ENCODE measurements at regions not wholly inside any gene's neighbourhood (a gene's known extent, or its start where the extent isn't known, plus 50 kb on each side); places are given as distances from the start of the nearest gene placed in this dataset.

DNA sequence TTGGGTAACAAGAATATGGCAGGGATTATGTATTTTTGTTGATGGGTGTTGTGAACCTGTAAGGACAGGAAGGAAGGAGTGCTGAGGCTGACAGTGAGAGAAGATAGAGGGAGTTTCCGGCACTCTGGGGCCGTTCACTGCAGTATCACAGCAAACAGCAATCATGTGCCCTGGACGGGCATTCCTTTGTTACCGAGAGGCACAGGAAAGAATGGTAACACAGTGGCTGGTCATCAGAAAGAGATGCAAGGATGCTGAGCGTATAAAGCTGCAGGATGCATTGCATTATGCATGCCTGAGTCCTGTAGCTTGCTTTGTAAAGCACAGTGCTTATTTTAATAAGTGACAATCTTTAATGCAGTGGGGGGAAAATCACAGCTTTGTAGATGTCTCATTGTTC, 286.8 kb downstream of the RPS24 start:
- Mint-ChIP-seq H3K36me3 (ENCODE audit: insufficient read depth) (peaks cover 2% of the 10 kb centered on the region), H3K4me1 (peaks cover 5% of the 10 kb centered on the region), H3K9me3 (no peaks in the 10 kb centered on the region), H3K4me3 (no peak overlapping the region), H3K27me3 (no peaks in the 10 kb centered on the region), H3K27ac (ENCODE audit: low read depth) (no peak overlapping the region)
- DNase-seq (ENCODE audit: low spot score in 2 of 2) (peak in 1 of 2 donors; percentile 3), ATAC-seq (replicated peaks; ENCODE audit: extremely low read depth, poor library complexity, severe bottlenecking) (no peak)

DNA sequence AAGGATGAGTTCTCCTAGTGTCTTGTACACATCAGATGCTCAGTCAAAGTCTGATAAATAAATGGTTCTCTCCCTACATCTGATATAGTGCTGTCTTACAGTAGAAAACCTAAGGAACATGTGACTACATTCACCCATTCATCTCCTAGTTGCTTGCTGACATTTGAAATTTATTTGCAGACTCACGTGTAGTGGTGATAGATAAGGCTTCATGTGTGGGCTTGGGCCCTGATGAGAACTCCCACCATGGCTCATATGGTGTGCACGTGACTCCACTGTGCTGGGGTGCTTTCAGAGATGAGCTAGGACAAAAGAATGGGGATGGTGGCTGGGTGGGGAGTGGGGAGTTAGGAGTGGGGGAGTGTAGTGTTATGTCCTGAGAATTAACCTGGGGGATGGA, 287.3 kb downstream of the RPS24 start:
- Mint-ChIP-seq H3K4me1 (peaks cover 5% of the 10 kb centered on the region), H3K9me3 (peaks cover under 1% of the 10 kb centered on the region), H3K4me3 (no peak overlapping the region), H3K27me3 (no peaks in the 10 kb centered on the region), H3K27ac (ENCODE audit: low read depth) (no peak overlapping the region), H3K36me3 (ENCODE audit: insufficient read depth) (peaks cover 2% of the 10 kb centered on the region)
- peak in 1 of 2 donors; percentile 2 for DNase-seq (ENCODE audit: low spot score in 2 of 2)
- no peak for ATAC-seq (replicated peaks; ENCODE audit: extremely low read depth, poor library complexity, severe bottlenecking)

DNA sequence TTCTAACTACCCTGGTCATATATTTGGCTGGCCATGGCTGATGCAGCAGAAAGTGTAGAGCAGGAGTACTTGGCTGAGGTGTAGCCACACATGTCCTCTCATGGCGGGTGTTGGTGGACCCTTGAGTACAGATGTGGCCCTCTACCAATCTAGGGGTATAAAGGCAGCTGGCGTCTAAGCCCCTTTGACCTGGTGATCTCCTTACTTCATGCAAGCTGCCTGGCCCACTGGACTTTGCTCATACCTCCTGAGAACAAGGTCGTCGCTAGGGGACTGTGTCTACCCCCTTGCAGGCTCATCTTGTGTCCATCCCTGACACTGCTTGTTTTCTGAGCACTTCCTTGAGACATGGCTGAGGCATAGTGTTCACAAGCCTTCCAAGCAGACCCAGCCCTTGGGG, 287.8 kb downstream of the RPS24 start:
- H3K27ac Mint-ChIP-seq (ENCODE audit: low read depth) = no peak overlapping the region
- ATAC-seq (replicated peaks; ENCODE audit: extremely low read depth, poor library complexity, severe bottlenecking) = no peak

DNA sequence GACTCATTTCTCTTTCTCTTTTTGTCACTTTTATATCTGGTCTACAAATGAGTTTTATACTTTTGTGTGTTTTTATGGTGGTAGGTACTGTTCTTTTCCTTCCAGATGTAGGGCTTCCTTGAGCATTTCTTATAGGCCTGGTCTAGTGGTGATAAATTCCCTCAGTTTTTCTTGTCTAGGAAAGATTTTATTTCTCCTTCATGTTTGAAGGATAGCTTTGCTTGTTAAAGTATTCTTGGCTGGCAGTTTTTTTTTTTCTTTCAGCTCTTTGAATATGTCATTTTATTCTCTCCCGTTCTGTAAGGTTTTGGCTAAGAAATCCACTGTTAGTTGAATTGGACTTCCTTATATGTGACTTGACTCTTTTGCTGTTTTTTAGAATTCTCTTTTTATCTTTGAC, 292.7 kb downstream of the RPS24 start:
- ATAC-seq (replicated peaks; ENCODE audit: extremely low read depth, poor library complexity, severe bottlenecking) (no peak), DNase-seq (ENCODE audit: low spot score in 2 of 2) (no peak)
- Mint-ChIP-seq H3K4me3 (no peak overlapping the region), H3K27me3 (peaks cover 17% of the 10 kb centered on the region), H3K9me3 (peaks cover 18% of the 10 kb centered on the region), H3K4me1 (peaks cover 5% of the 10 kb centered on the region), H3K36me3 (ENCODE audit: insufficient read depth) (no peaks in the 10 kb centered on the region), H3K27ac (ENCODE audit: low read depth) (no peak overlapping the region)

More for the DNA sequence above, 287.8 kb downstream of the RPS24 start:
- peaks cover 6% of the 10 kb centered on the region for H3K9me3 Mint-ChIP-seq
- DNase-seq (ENCODE audit: low spot score in 2 of 2) = peak in 1 of 2 donors; percentile 6
- peaks cover 2% of the 10 kb centered on the region for H3K36me3 Mint-ChIP-seq (ENCODE audit: insufficient read depth)
- no peak overlapping the region for H3K4me3 Mint-ChIP-seq
- H3K4me1 Mint-ChIP-seq = peaks cover 5% of the 10 kb centered on the region
- H3K27me3 Mint-ChIP-seq = no peaks in the 10 kb centered on the region

DNA sequence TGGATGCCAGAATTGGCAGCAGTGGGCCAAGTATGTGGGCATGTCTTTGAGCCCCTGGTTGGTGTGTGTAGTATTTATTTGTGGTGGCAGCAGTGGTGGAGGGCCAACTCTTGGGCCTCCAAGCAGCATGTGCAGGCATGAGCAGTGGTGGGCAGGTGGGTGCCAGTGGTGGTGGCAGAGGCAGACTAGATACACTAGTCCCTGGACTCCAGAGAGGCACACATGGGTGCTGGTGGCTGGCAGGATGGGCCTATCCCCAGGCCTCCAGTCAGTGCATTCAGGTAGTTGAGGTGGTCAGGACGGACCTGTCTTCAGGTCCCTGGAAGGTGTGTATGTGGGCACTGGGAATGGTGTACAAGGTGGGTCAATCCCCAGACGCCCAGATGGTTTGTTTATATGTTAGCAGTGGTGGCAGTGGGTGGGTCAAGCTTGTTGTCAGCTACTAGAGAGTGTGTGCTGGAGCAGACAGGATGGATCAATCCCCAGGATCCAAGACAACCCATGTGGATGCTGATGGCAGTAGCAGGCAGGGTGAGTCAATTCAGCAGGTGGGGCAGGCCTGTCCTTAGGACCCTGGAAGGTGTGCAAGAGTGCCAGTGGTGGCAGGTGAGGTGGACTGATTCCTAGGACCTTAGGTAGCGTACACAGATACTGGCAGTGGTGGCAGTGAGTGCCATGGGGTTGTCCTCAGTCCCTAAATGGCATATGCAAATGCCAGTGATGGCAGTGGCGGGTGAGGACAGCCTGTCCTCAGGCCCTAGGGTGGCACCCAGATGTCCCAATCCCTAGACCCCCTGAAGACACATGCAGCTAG, 294.3 kb downstream of the RPS24 start:
- ATAC-seq (replicated peaks; ENCODE audit: extremely low read depth, poor library complexity, severe bottlenecking) (no peak), DNase-seq (ENCODE audit: low spot score in 2 of 2) (peak in 1 of 2 donors; percentile 2)
- Mint-ChIP-seq H3K36me3 (ENCODE audit: insufficient read depth) (no peaks in the 10 kb centered on the region), H3K9me3 (peaks cover 18% of the 10 kb centered on the region), H3K4me1 (peaks cover 5% of the 10 kb centered on the region), H3K27ac (ENCODE audit: low read depth) (no peak overlapping the region), H3K27me3 (peaks cover 33% of the 10 kb centered on the region), H3K4me3 (no peak overlapping the region)

DNA sequence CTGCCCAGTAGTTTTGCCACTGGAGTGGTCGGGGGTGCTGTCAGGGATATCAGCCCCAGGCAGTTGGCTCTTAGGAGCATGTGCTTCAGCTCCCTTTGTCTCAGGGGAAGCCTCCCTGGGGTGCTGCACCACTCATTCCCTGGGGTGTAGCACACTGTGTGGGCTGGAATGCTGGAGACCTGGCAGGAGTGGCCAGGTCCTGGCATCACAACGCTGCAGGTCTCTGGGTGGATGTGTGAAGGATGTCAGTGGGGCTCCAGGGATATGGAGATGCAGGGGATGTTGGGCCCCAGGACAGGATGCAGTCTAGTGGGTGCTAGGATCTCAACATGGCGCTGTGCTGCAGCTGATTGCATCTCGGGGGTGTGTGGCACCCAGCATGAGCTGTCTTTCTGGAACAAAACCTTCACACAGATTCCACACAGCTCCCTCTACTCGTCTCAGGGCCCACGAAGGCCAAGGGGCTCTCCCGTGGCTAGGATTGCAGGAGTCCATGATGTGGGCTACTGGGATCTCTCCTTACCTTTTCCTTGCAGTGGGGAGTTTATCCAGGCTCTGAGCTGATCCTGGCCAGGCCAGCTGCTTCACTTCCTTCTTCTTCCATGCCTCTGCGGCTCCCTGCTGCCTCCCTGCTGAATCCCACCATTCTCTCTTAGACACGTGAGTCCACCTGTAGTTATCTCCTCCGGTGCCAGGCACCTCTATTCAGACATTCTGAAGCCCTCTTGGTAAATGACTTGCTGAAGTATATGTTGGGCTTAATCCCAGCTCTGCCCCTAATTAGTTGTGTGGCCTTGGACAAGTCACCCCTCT, 295.1 kb downstream of the RPS24 start:
- H3K9me3 Mint-ChIP-seq = peaks cover 18% of the 10 kb centered on the region
- no peak overlapping the region for H3K4me3 Mint-ChIP-seq
- H3K27ac Mint-ChIP-seq (ENCODE audit: low read depth) = no peak overlapping the region
- H3K27me3 Mint-ChIP-seq = peaks cover 35% of the 10 kb centered on the region
- peak in 1 of 2 donors; percentile 9 for DNase-seq (ENCODE audit: low spot score in 2 of 2)
- H3K4me1 Mint-ChIP-seq = no peaks in the 10 kb centered on the region
- no peak for ATAC-seq (replicated peaks; ENCODE audit: extremely low read depth, poor library complexity, severe bottlenecking)
- H3K36me3 Mint-ChIP-seq (ENCODE audit: insufficient read depth) = no peaks in the 10 kb centered on the region

DNA sequence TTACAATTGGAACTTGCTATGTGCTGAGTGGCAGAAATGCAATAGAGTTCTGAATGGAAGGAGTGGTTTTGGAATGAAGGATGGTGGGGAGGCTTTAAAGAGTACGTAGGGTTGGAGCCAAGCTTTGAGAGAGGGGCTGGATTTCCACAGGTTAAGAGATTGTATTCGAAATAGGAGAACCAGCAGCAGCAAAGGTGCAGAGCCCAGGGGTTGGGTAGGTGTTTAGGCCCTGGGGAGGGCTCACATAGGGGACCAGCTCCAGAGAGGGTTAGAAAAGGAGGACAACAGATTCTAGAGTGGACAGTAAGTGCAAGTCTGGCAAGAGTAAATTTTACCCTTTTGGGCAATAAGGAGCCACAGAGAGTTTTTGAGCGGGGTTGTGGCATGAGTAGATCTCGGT, 297.2 kb downstream of the RPS24 start:
- no peaks in the 10 kb centered on the region for H3K36me3 Mint-ChIP-seq (ENCODE audit: insufficient read depth)
- DNase-seq (ENCODE audit: low spot score in 2 of 2) = peak in 1 of 2 donors; percentile 2
- H3K4me3 Mint-ChIP-seq = no peak overlapping the region
- H3K27me3 Mint-ChIP-seq = peaks cover 35% of the 10 kb centered on the region
- H3K4me1 Mint-ChIP-seq = no peaks in the 10 kb centered on the region
- H3K27ac Mint-ChIP-seq (ENCODE audit: low read depth) = no peak overlapping the region
- ATAC-seq (replicated peaks; ENCODE audit: extremely low read depth, poor library complexity, severe bottlenecking) = no peak
- peaks cover 18% of the 10 kb centered on the region for H3K9me3 Mint-ChIP-seq

DNA sequence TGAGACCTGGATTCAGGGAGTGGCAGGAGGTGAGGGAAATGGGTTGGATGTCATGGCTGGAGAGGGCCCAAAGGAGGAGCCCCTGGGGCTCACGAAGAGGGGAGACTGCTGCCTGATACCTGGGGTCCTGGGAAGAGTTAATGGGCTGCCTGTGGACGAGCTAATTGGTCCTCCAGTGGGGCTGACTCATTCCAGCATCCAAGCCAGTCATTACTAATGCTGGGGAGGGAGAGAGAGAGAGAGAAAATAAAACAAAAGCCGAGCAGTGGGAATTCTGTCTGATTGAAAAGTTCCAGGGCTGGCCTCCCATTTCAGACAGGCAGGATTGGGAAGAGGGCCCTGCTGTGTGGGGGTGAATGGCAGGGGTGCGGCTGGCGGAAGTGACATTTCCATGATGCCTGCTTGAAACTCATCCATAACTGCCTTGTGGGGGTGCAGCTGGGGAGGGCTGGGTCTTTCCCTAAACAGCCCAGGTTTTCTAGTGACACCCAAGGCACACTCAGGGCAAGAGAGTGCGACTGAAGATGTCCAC, 297.8 kb downstream of the RPS24 start:
- DNase-seq (ENCODE audit: low spot score in 2 of 2) (peak in 1 of 2 donors; percentile 7), ATAC-seq (replicated peaks; ENCODE audit: extremely low read depth, poor library complexity, severe bottlenecking) (no peak)
- no peak overlapping the region for H3K4me3 Mint-ChIP-seq
- H3K27ac Mint-ChIP-seq (ENCODE audit: low read depth) = no peak overlapping the region
- no peaks in the 10 kb centered on the region for H3K36me3 Mint-ChIP-seq (ENCODE audit: insufficient read depth)
- no peaks in the 10 kb centered on the region for H3K4me1 Mint-ChIP-seq
- peaks cover 12% of the 10 kb centered on the region for H3K9me3 Mint-ChIP-seq
- peaks cover 35% of the 10 kb centered on the region for H3K27me3 Mint-ChIP-seq

DNA sequence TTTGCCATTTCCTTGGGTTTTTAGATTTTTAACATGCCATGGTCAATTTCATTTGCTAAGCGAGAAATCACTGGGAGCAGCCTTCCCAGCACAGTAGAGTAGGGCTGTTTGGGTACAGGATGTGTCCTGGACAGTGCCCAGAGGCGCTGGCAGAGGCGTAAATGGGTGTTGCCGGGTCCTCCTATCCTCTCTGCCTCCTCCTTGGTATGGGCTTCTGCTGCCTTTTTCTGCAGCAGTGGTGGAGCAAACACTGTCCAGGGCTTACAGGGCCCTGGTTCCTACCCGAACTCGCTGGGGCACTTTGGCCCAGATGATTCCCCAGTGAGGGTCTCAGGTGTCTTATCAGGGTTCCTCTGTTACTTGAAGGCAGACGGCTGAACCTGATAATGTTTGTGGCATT, 298.3 kb downstream of the RPS24 start:
- no peaks in the 10 kb centered on the region for H3K36me3 Mint-ChIP-seq (ENCODE audit: insufficient read depth)
- peak in 1 of 2 donors; percentile 3 for DNase-seq (ENCODE audit: low spot score in 2 of 2)

DNA sequence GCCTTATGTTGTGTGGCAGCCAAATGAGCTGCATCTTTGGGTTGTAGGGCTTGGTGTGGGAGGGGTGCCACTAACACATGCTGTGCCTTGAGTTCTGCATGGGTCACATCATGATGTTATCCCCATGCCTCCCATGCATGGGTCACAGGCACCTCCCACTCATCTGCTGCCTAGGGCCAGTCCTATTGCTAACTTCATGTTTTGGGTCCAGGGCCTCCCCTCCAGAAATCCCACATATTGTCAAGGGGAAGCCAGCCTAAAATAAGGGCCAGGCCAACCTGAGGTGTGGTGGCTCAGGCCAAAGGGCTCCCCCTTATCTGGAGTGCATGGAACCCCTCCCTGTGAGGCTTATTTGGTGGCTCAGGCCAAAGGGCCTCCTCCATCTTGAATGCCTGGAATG, 299.0 kb downstream of the RPS24 start:
- Mint-ChIP-seq H3K36me3 (ENCODE audit: insufficient read depth) (no peaks in the 10 kb centered on the region), H3K27ac (ENCODE audit: low read depth) (no peak overlapping the region), H3K27me3 (peaks cover 31% of the 10 kb centered on the region), H3K4me3 (no peak overlapping the region), H3K4me1 (no peaks in the 10 kb centered on the region), H3K9me3 (peaks cover 4% of the 10 kb centered on the region)
- no peak for ATAC-seq (replicated peaks; ENCODE audit: extremely low read depth, poor library complexity, severe bottlenecking)
- peak in 1 of 2 donors; percentile 9 for DNase-seq (ENCODE audit: low spot score in 2 of 2)

More for the DNA sequence above, 298.3 kb downstream of the RPS24 start:
- Mint-ChIP-seq H3K9me3 (peaks cover 8% of the 10 kb centered on the region), H3K27ac (ENCODE audit: low read depth) (no peak overlapping the region), H3K4me1 (no peaks in the 10 kb centered on the region), H3K4me3 (no peak overlapping the region), H3K27me3 (peaks cover 35% of the 10 kb centered on the region)
- no peak for ATAC-seq (replicated peaks; ENCODE audit: extremely low read depth, poor library complexity, severe bottlenecking)

DNA sequence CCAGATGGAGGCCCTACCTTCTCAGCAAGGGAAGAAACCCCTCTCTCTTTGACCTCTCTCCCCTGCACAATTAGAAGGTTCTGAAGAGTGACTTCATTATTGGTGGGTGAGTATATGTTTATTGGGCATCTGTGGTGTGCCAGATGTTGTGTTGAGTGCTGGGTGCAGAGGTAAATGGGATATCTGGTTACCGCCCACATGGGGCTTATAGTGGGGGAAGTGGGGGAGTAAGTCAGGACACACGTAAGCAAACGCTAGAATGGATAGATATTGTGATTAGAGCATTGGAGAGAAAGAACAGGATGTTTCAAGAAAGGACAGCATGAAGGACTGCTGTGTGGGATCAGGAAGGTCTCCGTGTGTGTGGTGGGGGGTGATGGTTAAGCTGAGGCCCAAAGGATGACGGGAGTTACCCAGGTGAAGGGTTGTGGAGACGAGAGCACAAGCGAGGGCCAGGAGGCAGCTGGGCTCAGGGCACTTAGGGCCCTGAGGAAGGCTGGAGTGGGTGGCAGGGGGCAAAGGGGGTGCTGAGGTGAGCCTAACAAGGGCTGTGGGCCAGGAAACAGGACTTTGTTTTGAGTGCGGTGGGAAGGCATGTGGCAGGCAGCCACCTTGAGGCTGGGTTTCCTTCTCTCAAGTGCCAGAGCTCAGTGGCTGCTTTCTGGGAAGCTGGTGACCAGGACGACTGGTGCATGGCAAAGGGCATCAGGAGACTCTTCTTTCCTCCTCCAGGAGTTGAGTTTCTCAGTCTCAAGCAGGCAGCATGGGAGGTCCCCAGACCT, 299.9 kb downstream of the RPS24 start:
- ATAC-seq (replicated peaks; ENCODE audit: extremely low read depth, poor library complexity, severe bottlenecking) (no peak), DNase-seq (ENCODE audit: low spot score in 2 of 2) (peak in 1 of 2 donors; percentile 8)
- Mint-ChIP-seq H3K36me3 (ENCODE audit: insufficient read depth) (no peaks in the 10 kb centered on the region), H3K27me3 (peaks cover 36% of the 10 kb centered on the region), H3K4me1 (no peaks in the 10 kb centered on the region), H3K4me3 (no peak overlapping the region), H3K9me3 (no peaks in the 10 kb centered on the region), H3K27ac (ENCODE audit: low read depth) (no peak overlapping the region)

DNA sequence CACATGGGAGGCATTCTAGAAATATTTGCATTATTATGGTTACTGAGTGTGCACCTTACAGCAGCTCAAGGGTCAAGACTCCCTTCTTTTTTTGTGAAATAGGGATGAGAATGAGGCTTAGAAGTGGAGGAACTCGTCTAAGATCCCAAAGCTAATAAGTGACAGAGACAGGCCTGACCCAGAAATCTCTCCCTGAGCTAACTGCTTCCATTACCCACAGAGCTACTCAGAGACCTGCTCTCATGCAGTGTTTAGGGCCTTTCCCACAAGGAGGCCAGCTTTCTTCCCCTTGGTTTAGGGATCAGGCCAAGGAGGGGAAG, 301.7 kb downstream of the RPS24 start:
- no peaks in the 10 kb centered on the region for H3K36me3 Mint-ChIP-seq (ENCODE audit: insufficient read depth)
- H3K4me3 Mint-ChIP-seq = no peak overlapping the region
- peaks cover 45% of the 10 kb centered on the region for H3K27me3 Mint-ChIP-seq
- H3K27ac Mint-ChIP-seq (ENCODE audit: low read depth) = no peak overlapping the region
- no peaks in the 10 kb centered on the region for H3K9me3 Mint-ChIP-seq
- DNase-seq (ENCODE audit: low spot score in 2 of 2) (peak in 1 of 2 donors; percentile 3), ATAC-seq (replicated peaks; ENCODE audit: extremely low read depth, poor library complexity, severe bottlenecking) (no peak)
- no peaks in the 10 kb centered on the region for H3K4me1 Mint-ChIP-seq

Data from central memory CD8-positive, alpha-beta T cell (primary cell).